ENCODE measurements at regions not wholly inside any gene's neighbourhood (a gene's known extent, or its start where the extent isn't known, plus 50 kb on each side); places are given as distances from the start of the nearest gene placed in this dataset.

DNA sequence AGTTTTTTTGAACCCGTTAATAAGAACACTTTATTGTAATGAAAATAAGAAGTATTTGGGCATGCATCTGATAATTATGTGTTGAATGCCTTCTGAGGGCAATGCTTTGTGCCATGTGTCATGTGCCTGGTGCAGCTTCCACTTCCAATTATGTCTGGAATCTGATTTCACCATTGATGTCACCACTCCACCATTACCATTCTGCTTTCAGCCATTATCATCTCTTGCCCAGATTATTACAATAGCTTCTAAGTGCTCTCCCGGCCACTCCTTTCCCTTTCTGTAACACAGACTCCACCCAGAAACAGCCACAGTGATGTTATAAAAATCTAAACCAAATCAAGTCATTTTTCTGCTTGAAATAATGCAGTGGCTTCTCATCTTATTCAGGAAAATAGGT is 171.7 kb downstream of the C9orf152 start:
- TF ChIP-seq, protein P1, sequence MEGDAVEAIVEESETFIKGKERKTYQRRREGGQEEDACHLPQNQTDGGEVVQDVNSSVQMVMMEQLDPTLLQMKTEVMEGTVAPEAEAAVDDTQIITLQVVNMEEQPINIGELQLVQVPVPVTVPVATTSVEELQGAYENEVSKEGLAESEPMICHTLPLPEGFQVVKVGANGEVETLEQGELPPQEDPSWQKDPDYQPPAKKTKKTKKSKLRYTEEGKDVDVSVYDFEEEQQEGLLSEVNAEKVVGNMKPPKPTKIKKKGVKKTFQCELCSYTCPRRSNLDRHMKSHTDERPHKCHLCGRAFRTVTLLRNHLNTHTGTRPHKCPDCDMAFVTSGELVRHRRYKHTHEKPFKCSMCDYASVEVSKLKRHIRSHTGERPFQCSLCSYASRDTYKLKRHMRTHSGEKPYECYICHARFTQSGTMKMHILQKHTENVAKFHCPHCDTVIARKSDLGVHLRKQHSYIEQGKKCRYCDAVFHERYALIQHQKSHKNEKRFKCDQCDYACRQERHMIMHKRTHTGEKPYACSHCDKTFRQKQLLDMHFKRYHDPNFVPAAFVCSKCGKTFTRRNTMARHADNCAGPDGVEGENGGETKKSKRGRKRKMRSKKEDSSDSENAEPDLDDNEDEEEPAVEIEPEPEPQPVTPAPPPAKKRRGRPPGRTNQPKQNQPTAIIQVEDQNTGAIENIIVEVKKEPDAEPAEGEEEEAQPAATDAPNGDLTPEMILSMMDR (IDR thresholded peaks at IDR 0.05), result no peak
- no peak for TF ChIP-seq POLR2A (IDR thresholded peaks at IDR 0.05)
